WTC11 (cell line): ENCODE measurements at regions not wholly inside any gene's neighbourhood (a gene's known extent, or its start where the extent isn't known, plus 50 kb on each side); places are given as distances from the start of the nearest gene placed in this dataset.

Experiments used
- ATAC-seq: fragments of 200-7000 bp; cut with Tn5 transposase; 2 replicates; pipeline ENCODE4 v1.10.0; 2021; ENCODE audit warnings: mild to moderate bottlenecking, moderate library complexity
- CTCF ChIA-PET: fragments of 300-600 bp; sonication (Branson Sonifier 250); formaldehyde crosslinking; loops from one replicate; lab custom pipeline; 2021; ENCODE audit warnings: antibody characterized with exemption; lab: Charles Lee
- POLR2A ChIA-PET: fragments of 350-600 bp; sonication (Branson Sonifier 250); formaldehyde crosslinking; loops from one replicate; lab custom pipeline; 2021; ENCODE audit warnings: antibody characterized with exemption; lab: Charles Lee
- DNase-seq: peaks from one replicate; pipeline ENCODE4 v3.0.0; 2021; ENCODE audit warnings: low spot score
- H3K27ac Mint-ChIP-seq: 2 replicates; pipeline ENCODE4 v1.8.0; 2021; ENCODE audit warnings: mixed read lengths
- H3K27me3 Mint-ChIP-seq: 2 replicates; pipeline ENCODE4 v1.8.0; 2021; ENCODE audit warnings: low read depth, mild to moderate bottlenecking, moderate library complexity, mixed read lengths
- H3K36me3 Mint-ChIP-seq: 2 replicates; pipeline ENCODE4 v1.8.0; 2021; ENCODE audit warnings: mixed read lengths
- H3K4me1 Mint-ChIP-seq: 2 replicates; pipeline ENCODE4 v1.8.0; 2022; ENCODE audit warnings: mixed read lengths
- H3K4me3 Mint-ChIP-seq: 2 replicates; pipeline ENCODE4 v1.8.0; 2021; ENCODE audit warnings: mild to moderate bottlenecking, moderate library complexity, mixed read lengths
- H3K9me3 Mint-ChIP-seq: 2 replicates; pipeline ENCODE4 v1.8.0; 2021; ENCODE audit warnings: mixed read lengths
- AR ChIP-seq: fragments of 250-450 bp; sonication (Bioruptor Pico); IDR thresholded peaks from 2 replicates; pipeline ENCODE4 v1.9.0; 2021; ENCODE audit warnings: mild to moderate bottlenecking
- ATF3 ChIP-seq: sonication (generic); formaldehyde crosslinking; conservative IDR thresholded peaks from 2 replicates; pipeline ENCODE4 v1.8.1; 2022; ENCODE audit warnings: mild to moderate bottlenecking, missing genetic modification reagents
- CBFB ChIP-seq: sonication (generic); formaldehyde crosslinking; IDR thresholded peaks from 2 replicates; pipeline ENCODE4 v1.8.1; 2022; ENCODE audit warnings: mild to moderate bottlenecking, low read depth, missing genetic modification reagents
- CREB1 ChIP-seq: sonication (generic); formaldehyde crosslinking; IDR thresholded peaks from 2 replicates; pipeline ENCODE4 v1.8.0; 2023; ENCODE audit warnings: mild to moderate bottlenecking, missing genetic modification reagents
- EMX1 ChIP-seq: fragments of 250-450 bp; sonication (Bioruptor Pico); IDR thresholded peaks from 2 replicates; pipeline ENCODE4 v1.8.0; 2021; ENCODE audit warnings: mild to moderate bottlenecking
- MAX ChIP-seq: sonication (generic); formaldehyde crosslinking; IDR thresholded peaks from 2 replicates; pipeline ENCODE4 v1.8.0; 2022; ENCODE audit warnings: mild to moderate bottlenecking, missing genetic modification reagents
- MLX ChIP-seq: sonication (generic); formaldehyde crosslinking; IDR thresholded peaks from 2 replicates; pipeline ENCODE4 v1.8.1; 2023; ENCODE audit warnings: mild to moderate bottlenecking, missing genetic modification reagents, moderate library complexity
- NFATC4 ChIP-seq: fragments of 250-450 bp; sonication (Bioruptor Pico); IDR thresholded peaks from 2 replicates; pipeline ENCODE4 v1.9.0; 2021; ENCODE audit warnings: mild to moderate bottlenecking
- OVOL2 ChIP-seq: fragments of 250-450 bp; sonication (Bioruptor Pico); IDR thresholded peaks from 2 replicates; pipeline ENCODE4 v1.9.0; 2021; ENCODE audit warnings: mild to moderate bottlenecking, borderline replicate concordance
- PRDM15 ChIP-seq: sonication (generic); formaldehyde crosslinking; IDR thresholded peaks from 2 replicates; pipeline ENCODE4 v1.8.0; 2022; ENCODE audit warnings: missing genetic modification reagents
- PREB ChIP-seq: sonication (generic); formaldehyde crosslinking; IDR thresholded peaks from 2 replicates; pipeline ENCODE4 v1.8.1; 2022; ENCODE audit warnings: mild to moderate bottlenecking, missing genetic modification reagents, moderate library complexity, borderline replicate concordance
- PRRX2 ChIP-seq: fragments of 250-450 bp; sonication (Bioruptor Pico); IDR thresholded peaks from 2 replicates; pipeline ENCODE4 v1.8.0; 2021; ENCODE audit warnings: mild to moderate bottlenecking
- ZNF416 ChIP-seq: fragments of 250-450 bp; sonication (Bioruptor Pico); IDR thresholded peaks from 2 replicates; pipeline ENCODE4 v1.9.0; 2021; ENCODE audit warnings: mild to moderate bottlenecking, inconsistent platforms

GRCh38 chr4:162221148-162221547 is 57.3 kb upstream of the FSTL5 start:
- CTCF ChIA-PET = no interaction called here
- no peaks in the 10 kb centered on the region for H3K36me3 Mint-ChIP-seq
- H3K9me3 Mint-ChIP-seq = no peaks in the 10 kb centered on the region
- no peaks in the 10 kb centered on the region for H3K4me1 Mint-ChIP-seq
- ATAC-seq (no peak), DNase-seq (no peak)
- H3K27ac Mint-ChIP-seq = no peak overlapping the region
- H3K4me3 Mint-ChIP-seq = no peak overlapping the region
- POLR2A ChIA-PET = no interaction called here
- TF ChIP-seq NFATC4 (CRISPR knock-in tag) (no peak), MAX (CRISPR knock-in tag) (no peak), EMX1 (CRISPR knock-in tag) (no peak), ATF3 (CRISPR knock-in tag) (no peak), AR (CRISPR knock-in tag) (no peak), ZNF416 (no peak), OVOL2 (CRISPR knock-in tag) (no peak), PRRX2 (CRISPR knock-in tag) (no peak), PRDM15 (CRISPR knock-in tag) (no peak), CREB1 (no peak), MLX (no peak), PREB (CRISPR knock-in tag) (no peak), CBFB (CRISPR knock-in tag) (no peak)
- no peaks in the 10 kb centered on the region for H3K27me3 Mint-ChIP-seq
